A549 (cell line): ENCODE measurements at regions not wholly inside any gene's neighbourhood (a gene's known extent, or its start where the extent isn't known, plus 50 kb on each side); places are given as distances from the start of the nearest gene placed in this dataset.

Experiments used
- ATAC-seq, 2 experiments: fragments of 200-7000 bp in 1 of 2; fragments of >200 bp in 1 of 2; cut with Nextera tagmentation in 1 of 2; cut with Tn5 transposase in 1 of 2; 3 replicates each; pipeline versions ENCODE4 v1.8.0 to v1.9.1; 2018 to 2020; ENCODE audit warnings: mild to moderate bottlenecking in 1 of 2, moderate library complexity in 1 of 2
- CTCF ChIA-PET: fragments of 300-600 bp; sonication (Branson Sonifier 250); formaldehyde crosslinking; extraction: SDS; loops from one replicate; lab custom pipeline; 2021; ENCODE audit warnings: antibody characterized with exemption, inconsistent platforms; lab: Yijun Ruan, JAX
- POLR2A ChIA-PET: fragments of 350-600 bp; formaldehyde crosslinking; extraction: SDS; loops from one replicate; lab custom pipeline; 2021; ENCODE audit warnings: antibody characterized with exemption, inconsistent platforms; lab: Yijun Ruan, JAX
- DNase-seq, 2 experiments: peaks; one replicate each; pipeline versions ENCODE4 v3.0.0 to v3.0.0-alpha.2; 2011 to 2016; ENCODE audit warnings: low read depth in 1 of 2, low spot score in 1 of 2
- FAIRE-seq: peaks from 2 replicates; lab custom pipeline; 2011; peaks lifted over from hg19 to GRCh38; lab: Jason Lieb, UNC
- H3K27ac ChIP-seq, 2 experiments: fragments of >200 bp; sonication (Bioruptor Twin); formaldehyde crosslinking; 3 replicates each; pipeline ENCODE4 v1.5.1; 2016 to 2017
- H3K4me1 ChIP-seq: fragments of >200 bp; sonication (Bioruptor Twin); formaldehyde crosslinking; 3 replicates; pipeline ENCODE4 v1.6.1; 2016
- H3K4me2 ChIP-seq: fragments of >200 bp; sonication (Bioruptor Twin); formaldehyde crosslinking; 3 replicates; pipeline ENCODE4 v1.6.1; 2016
- H3K4me3 ChIP-seq: fragments of >200 bp; sonication (Bioruptor Twin); formaldehyde crosslinking; 3 replicates; pipeline ENCODE4 v1.5.1; 2016
- H3K9me3 ChIP-seq: fragments of >200 bp; sonication (Bioruptor Twin); formaldehyde crosslinking; 3 replicates; pipeline ENCODE4 v1.6.1; 2016
- CBX2 ChIP-seq: fragments of 200-600 bp; sonication (generic); IDR thresholded peaks from 2 replicates; pipeline ENCODE4 v1.6.1; 2016; ENCODE audit warnings: low read depth, mild to moderate bottlenecking, borderline replicate concordance
- CBX8 ChIP-seq: fragments of 200-600 bp; sonication (generic); IDR thresholded peaks from 2 replicates; pipeline ENCODE4 v1.6.1; 2016
- CHD4 ChIP-seq: fragments of 200-600 bp; sonication (generic); IDR thresholded peaks from 2 replicates; pipeline ENCODE4 v1.6.1; 2016; ENCODE audit warnings: antibody characterized with exemption, mild to moderate bottlenecking, borderline replicate concordance
- EHF ChIP-seq: fragments of 250-450 bp; sonication (Bioruptor Pico); IDR thresholded peaks from 2 replicates; pipeline ENCODE4 v1.5.0; 2020; ENCODE audit warnings: mild to moderate bottlenecking
- EHMT2 ChIP-seq: fragments of 200-600 bp; sonication (generic); IDR thresholded peaks from 2 replicates; pipeline ENCODE4 v1.6.1; 2016; ENCODE audit warnings: antibody characterized with exemption, low read depth, mild to moderate bottlenecking, moderate library complexity
- FOSB ChIP-seq: fragments of 250-450 bp; sonication (Bioruptor Pico); IDR thresholded peaks from 2 replicates; pipeline ENCODE4 v1.5.0; 2020; ENCODE audit warnings: mild to moderate bottlenecking, moderate library complexity
- HDAC2 ChIP-seq: fragments of 200-600 bp; sonication (generic); IDR thresholded peaks from 2 replicates; pipeline ENCODE4 v1.6.1; 2016
- HOXB5 ChIP-seq: fragments of 250-450 bp; sonication (Bioruptor Pico); IDR thresholded peaks from 2 replicates; pipeline ENCODE4 v1.5.0; 2020; ENCODE audit warnings: mild to moderate bottlenecking, moderate library complexity
- JUN ChIP-seq, 2 experiments: fragments of >200 bp; sonication (Bioruptor Twin); formaldehyde crosslinking; IDR thresholded peaks; 2 replicates in 1 of 2; 3 replicates in 1 of 2; pipeline ENCODE4 v1.6.1; 2016 to 2017
- JUNB ChIP-seq: fragments of >200 bp; sonication (Bioruptor Twin); formaldehyde crosslinking; IDR thresholded peaks from 2 replicates; pipeline ENCODE4 v1.6.1; 2016
- MAFK ChIP-seq: fragments of 450-650 bp; IDR thresholded peaks from 2 replicates; pipeline ENCODE4 v1.6.1; 2014; ENCODE audit not compliant: partially characterized antibody
- MAX ChIP-seq: IDR thresholded peaks from 2 replicates; pipeline ENCODE4 v1.6.1; 2012
- MAZ ChIP-seq: fragments of 150-350 bp; IDR thresholded peaks from 2 replicates; pipeline ENCODE4 v1.6.1; 2014; ENCODE audit warnings: antibody characterized with exemption, low read depth, low read length, borderline replicate concordance
- MYC ChIP-seq: IDR thresholded peaks from 2 replicates; pipeline ENCODE4 v1.6.1; 2012; ENCODE audit warnings: mild to moderate bottlenecking, inconsistent platforms, low read length, improper control_type of control experiment, borderline replicate concordance
- POLR2AphosphoS2 ChIP-seq: conservative IDR thresholded peaks from 2 replicates; pipeline ENCODE4 v1.6.1; 2012; ENCODE audit warnings: low read length, improper control_type of control experiment, inconsistent platforms
- RARB ChIP-seq: fragments of 250-450 bp; sonication (Bioruptor Pico); IDR thresholded peaks from 2 replicates; pipeline ENCODE4 v1.8.0; 2021; ENCODE audit warnings: mild to moderate bottlenecking, moderate library complexity
- RCOR1 ChIP-seq: fragments of 150-350 bp; IDR thresholded peaks from 2 replicates; pipeline ENCODE4 v1.6.1; 2014; ENCODE audit warnings: antibody characterized with exemption, low read length, low read depth
- REST ChIP-seq: fragments of 200-600 bp; sonication (generic); IDR thresholded peaks from 2 replicates; pipeline ENCODE4 v1.6.1; 2016; ENCODE audit warnings: antibody characterized with exemption, mild to moderate bottlenecking, moderate library complexity
- RNF2 ChIP-seq: fragments of 200-600 bp; sonication (generic); IDR thresholded peaks from 2 replicates; pipeline ENCODE4 v1.6.1; 2016; ENCODE audit warnings: low read depth, mild to moderate bottlenecking, antibody characterized with exemption, moderate library complexity, borderline replicate concordance
- TFCP2L1 ChIP-seq: fragments of 250-450 bp; sonication (Bioruptor Pico); IDR thresholded peaks from 2 replicates; pipeline ENCODE4 v1.5.0; 2021; ENCODE audit warnings: mild to moderate bottlenecking
- ZC3H11A ChIP-seq: fragments of 450-650 bp; IDR thresholded peaks from 2 replicates; pipeline ENCODE4 v1.6.1; 2014; ENCODE audit warnings: antibody characterized with exemption, mild to moderate bottlenecking
- ZFP36 ChIP-seq: fragments of 450-650 bp; IDR thresholded peaks from 2 replicates; pipeline ENCODE4 v1.6.1; 2014; ENCODE audit warnings: borderline replicate concordance; ENCODE audit not compliant: partially characterized antibody
- WGBS: methylation state at CpG from one replicate; pipeline ENCODE4 v1.1.6; 2017; ENCODE audit errors: missing lambda C conversion rate; 5-methylcytosine and 5-hydroxymethylcytosine counted together
- TF ChIP-seq, protein P1 (sequence below): fragments of >200 bp; sonication (Bioruptor Twin); formaldehyde crosslinking; IDR thresholded peaks from 3 replicates; pipeline ENCODE4 v1.5.1; 2016
- TF ChIP-seq, protein P2 (sequence below): fragments of 250-450 bp; sonication (Bioruptor Pico); IDR thresholded peaks from 2 replicates; pipeline ENCODE4 v1.5.0; 2020; ENCODE audit warnings: low read depth, mild to moderate bottlenecking, moderate library complexity

DNA sequence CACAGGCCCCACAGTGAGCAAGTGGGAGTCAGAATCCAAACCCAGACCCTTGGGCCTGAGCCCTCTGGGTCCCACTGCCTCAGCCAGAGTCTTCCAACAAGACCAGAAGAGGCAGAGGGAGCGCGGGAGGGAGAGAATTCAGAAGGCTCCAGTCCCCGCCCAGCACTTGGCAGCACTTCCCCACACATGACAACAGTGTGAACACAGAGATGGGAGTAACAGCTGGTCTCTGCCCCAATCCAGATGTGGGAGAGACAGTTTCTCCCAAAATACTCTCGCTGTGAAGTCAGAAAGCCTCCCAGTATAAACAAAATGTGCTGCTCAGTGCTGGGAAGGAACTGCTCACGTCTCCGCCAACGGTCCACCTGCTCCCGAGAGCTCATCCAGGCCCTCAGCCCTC, 219.9 kb downstream of the MN1 start (continued):
- TF ChIP-seq, protein P1, sequence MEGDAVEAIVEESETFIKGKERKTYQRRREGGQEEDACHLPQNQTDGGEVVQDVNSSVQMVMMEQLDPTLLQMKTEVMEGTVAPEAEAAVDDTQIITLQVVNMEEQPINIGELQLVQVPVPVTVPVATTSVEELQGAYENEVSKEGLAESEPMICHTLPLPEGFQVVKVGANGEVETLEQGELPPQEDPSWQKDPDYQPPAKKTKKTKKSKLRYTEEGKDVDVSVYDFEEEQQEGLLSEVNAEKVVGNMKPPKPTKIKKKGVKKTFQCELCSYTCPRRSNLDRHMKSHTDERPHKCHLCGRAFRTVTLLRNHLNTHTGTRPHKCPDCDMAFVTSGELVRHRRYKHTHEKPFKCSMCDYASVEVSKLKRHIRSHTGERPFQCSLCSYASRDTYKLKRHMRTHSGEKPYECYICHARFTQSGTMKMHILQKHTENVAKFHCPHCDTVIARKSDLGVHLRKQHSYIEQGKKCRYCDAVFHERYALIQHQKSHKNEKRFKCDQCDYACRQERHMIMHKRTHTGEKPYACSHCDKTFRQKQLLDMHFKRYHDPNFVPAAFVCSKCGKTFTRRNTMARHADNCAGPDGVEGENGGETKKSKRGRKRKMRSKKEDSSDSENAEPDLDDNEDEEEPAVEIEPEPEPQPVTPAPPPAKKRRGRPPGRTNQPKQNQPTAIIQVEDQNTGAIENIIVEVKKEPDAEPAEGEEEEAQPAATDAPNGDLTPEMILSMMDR: no peak
- TF ChIP-seq HDAC2 (no peak), JUNB (no peak)
- TF ChIP-seq, all 56 proteins: peak for 0

DNA sequence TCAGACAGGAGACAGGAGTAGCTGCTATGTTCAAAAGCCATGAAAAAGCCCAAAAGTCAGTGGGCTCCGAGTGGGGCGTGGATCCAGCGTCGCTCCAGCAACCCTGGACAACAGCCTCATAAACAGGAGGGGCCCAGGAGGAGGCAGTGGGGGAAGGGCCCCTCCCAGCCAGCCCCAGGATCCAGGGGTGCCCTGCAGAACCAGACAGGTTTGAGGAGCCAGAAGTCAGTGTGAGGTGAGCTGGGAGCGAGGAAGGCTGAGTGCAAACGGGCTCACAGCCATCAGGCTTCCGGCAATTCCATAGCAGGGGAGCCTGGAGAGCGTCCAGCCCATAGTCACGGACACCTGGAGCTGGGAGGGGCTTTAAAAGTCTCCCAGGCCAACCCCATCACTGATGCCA, 217.7 kb downstream of the MN1 start:
- DNase-seq (no peak), ATAC-seq (no peak), FAIRE-seq (no peak)
- 75% methylated on average over 4 of the region's 9 CpGs for WGBS
- Histone ChIP-seq H3K4me2 (no peak overlapping the region), H3K4me1 (no peaks in the 10 kb centered on the region), H3K4me3 (no peak overlapping the region), H3K27ac (no peak overlapping the region), H3K9me3 (no peaks in the 10 kb centered on the region)
- TF ChIP-seq CBX8 (no peak), ZFP36 (no peak), JUN (IDR thresholded peaks at IDR 0.05) (no peak), MAZ (no peak), CHD4 (no peak), TFCP2L1 (CRISPR knock-in tag) (no peak), EHMT2 (no peak), CBX2 (no peak), RNF2 (no peak), RCOR1 (no peak), EHF (CRISPR knock-in tag) (no peak), POLR2AphosphoS2 (no peak), FOSB (CRISPR knock-in tag) (no peak), HOXB5 (CRISPR knock-in tag) (no peak)
- ChIA-PET POLR2A (no interaction called here), CTCF (interaction anchor here (1.2 kb wide), 1 partner anchor 12 kb away, joined by 3 read pairs; no protein-coding TSS in a partner anchor)

DNA sequence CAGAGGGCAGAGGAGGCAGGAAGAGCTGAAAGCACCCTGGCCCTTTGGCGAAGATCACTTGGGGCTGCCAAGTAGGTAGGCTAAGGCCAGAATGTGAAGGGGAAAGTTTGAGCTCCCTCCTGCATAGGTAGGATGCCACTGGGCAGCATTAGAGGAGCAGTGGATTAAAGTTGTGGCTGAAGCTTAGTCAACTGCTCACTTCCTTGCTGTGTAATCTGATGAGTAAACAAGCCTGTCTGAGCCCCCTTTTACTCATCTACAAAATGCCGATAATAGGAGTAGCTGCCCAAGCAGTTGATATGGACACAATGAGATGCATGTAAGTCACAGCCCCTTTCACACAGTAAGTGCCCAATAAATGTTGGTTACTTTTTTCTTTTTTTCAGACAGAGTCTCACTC, 216.4 kb downstream of the MN1 start:
- Histone ChIP-seq H3K4me1 (no peaks in the 10 kb centered on the region), H3K9me3 (no peaks in the 10 kb centered on the region), H3K4me3 (no peak overlapping the region), H3K27ac (no peak overlapping the region), H3K4me2 (no peak overlapping the region)
- 22% methylated on average over 1 of the region's 2 CpGs for WGBS
- no peak for FAIRE-seq
- no peak for ATAC-seq
- POLR2A ChIA-PET: no interaction called here
- TF ChIP-seq RARB (CRISPR knock-in tag) (no peak), MAFK (no peak), REST (no peak), MYC (no peak), ZC3H11A (no peak), MAX (no peak)
- TF ChIP-seq, protein P2, sequence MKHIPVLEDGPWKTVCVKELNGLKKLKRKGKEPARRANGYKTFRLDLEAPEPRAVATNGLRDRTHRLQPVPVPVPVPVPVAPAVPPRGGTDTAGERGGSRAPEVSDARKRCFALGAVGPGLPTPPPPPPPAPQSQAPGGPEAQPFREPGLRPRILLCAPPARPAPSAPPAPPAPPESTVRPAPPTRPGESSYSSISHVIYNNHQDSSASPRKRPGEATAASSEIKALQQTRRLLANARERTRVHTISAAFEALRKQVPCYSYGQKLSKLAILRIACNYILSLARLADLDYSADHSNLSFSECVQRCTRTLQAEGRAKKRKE (CRISPR knock-in tag): no peak
- CTCF ChIA-PET: interaction anchor here (1.0 to 1.2 kb wide), 2 partner anchors 14 kb away, joined by 3 read pairs; no protein-coding TSS in a partner anchor
- DNase-seq: no peak
